ENCODE measurements at regions not wholly inside any gene's neighbourhood (a gene's known extent, or its start where the extent isn't known, plus 50 kb on each side); places are given as distances from the start of the nearest gene placed in this dataset.
"Not testable (repeated sequence)": the region's sequence is repeated elsewhere in the genome, so short reads cannot be mapped to it uniquely, and the experiment has no call there.

- no peak overlapping the region for H3K4me3 ChIP-seq (ENCODE audit: low read depth, low read length)
- TF ChIP-seq, protein P1, sequence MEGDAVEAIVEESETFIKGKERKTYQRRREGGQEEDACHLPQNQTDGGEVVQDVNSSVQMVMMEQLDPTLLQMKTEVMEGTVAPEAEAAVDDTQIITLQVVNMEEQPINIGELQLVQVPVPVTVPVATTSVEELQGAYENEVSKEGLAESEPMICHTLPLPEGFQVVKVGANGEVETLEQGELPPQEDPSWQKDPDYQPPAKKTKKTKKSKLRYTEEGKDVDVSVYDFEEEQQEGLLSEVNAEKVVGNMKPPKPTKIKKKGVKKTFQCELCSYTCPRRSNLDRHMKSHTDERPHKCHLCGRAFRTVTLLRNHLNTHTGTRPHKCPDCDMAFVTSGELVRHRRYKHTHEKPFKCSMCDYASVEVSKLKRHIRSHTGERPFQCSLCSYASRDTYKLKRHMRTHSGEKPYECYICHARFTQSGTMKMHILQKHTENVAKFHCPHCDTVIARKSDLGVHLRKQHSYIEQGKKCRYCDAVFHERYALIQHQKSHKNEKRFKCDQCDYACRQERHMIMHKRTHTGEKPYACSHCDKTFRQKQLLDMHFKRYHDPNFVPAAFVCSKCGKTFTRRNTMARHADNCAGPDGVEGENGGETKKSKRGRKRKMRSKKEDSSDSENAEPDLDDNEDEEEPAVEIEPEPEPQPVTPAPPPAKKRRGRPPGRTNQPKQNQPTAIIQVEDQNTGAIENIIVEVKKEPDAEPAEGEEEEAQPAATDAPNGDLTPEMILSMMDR (IDR thresholded peaks at IDR 0.05; ENCODE audit: low read depth, low read length), result no peak
These were observed 82.7 kb upstream of the FGF13 start for GRCh38 chrX:138794246-138794645.

- TF ChIP-seq, protein P1 (IDR thresholded peaks at IDR 0.05; ENCODE audit: low read depth, low read length), result no peak
- no peak overlapping the region for H3K4me3 ChIP-seq (ENCODE audit: low read depth, low read length)
These were observed 80.0 kb upstream of the FGF13 start for GRCh38 chrX:138791551-138791950.

- H3K4me3 ChIP-seq (ENCODE audit: low read depth, low read length), result no peak overlapping the region
- TF ChIP-seq, protein P1 (IDR thresholded peaks at IDR 0.05; ENCODE audit: low read depth, low read length), result no peak
These were observed 77.3 kb upstream of the FGF13 start for GRCh38 chrX:138788771-138789170.

GRCh38 chrX:138778576-138778909 is 67.0 kb upstream of the FGF13 start:
- not testable (repeated sequence) for H3K4me3 ChIP-seq (ENCODE audit: low read depth, low read length)

- not testable (repeated sequence) for H3K4me3 ChIP-seq (ENCODE audit: low read depth, low read length)
These were observed 66.5 kb upstream of the FGF13 start for GRCh38 chrX:138777908-138778575.

GRCh38 chrX:138777230-138777629 is 65.7 kb upstream of the FGF13 start:
- H3K4me3 ChIP-seq (ENCODE audit: low read depth, low read length), result no peak overlapping the region
- TF ChIP-seq, protein P1 (IDR thresholded peaks at IDR 0.05; ENCODE audit: low read depth, low read length), result no peak

DNA sequence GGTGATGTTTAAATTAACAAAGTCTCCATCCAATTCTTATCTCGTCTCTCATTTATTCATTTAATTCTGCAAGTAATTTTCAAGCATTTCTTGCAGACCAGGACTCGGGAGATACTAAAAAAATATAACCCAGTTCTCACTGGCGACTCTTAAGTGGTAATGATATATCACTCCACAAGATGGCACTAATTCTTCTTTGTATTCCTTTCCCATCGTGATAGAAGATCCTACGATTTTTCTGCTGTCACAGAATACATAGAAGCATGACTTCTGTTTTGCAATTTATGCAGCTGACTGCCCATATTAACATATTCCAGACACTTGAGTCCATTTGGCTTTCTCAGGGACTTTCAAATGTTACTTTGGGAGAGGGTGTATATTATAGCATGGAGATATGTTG is 64.0 kb upstream of the FGF13 start:
- H3K4me3 ChIP-seq (ENCODE audit: low read depth, low read length), result no peak overlapping the region
- TF ChIP-seq, protein P1 (IDR thresholded peaks at IDR 0.05; ENCODE audit: low read depth, low read length), result peak; percentile 21; the same call in 1 of the 2 replicates

- H3K4me3 ChIP-seq (ENCODE audit: low read depth, low read length), result no peak overlapping the region
- TF ChIP-seq, protein P1 (IDR thresholded peaks at IDR 0.05; ENCODE audit: low read depth, low read length), result no peak
These were observed 59.5 kb upstream of the FGF13 start for GRCh38 chrX:138771047-138771446.

All from WI38 (cell line).